CD4-positive, CD25-positive, alpha-beta regulatory T cell (primary cell): ENCODE measurements at regions not wholly inside any gene's neighbourhood (a gene's known extent, or its start where the extent isn't known, plus 50 kb on each side); places are given as distances from the start of the nearest gene placed in this dataset.
"Not testable (repeated sequence)": the region's sequence is repeated elsewhere in the genome, so short reads cannot be mapped to it uniquely, and the experiment has no call there.

ENCODE experiments used
- ATAC-seq, 2 donors: fragments of 150-1000 bp; cut with Tn5 transposase; one replicate each; pipeline ENCODE4 v1.10.0; 2021; ENCODE audit warnings: low read depth in 2 of 2, moderate number of reproducible peaks in 2 of 2, moderate library complexity in 1 of 2
- DNase-seq, 3 donors: peaks; one replicate each; pipeline versions ENCODE4 v3.0.0 to v3.0.0-alpha.2; 2012 to 2022; ENCODE audit warnings: mixed read lengths in 1 of 3
- H3K27ac ChIP-seq: one replicate; pipeline ENCODE4 v1.7.0; 2013; ENCODE audit warnings: mild to moderate bottlenecking, low read length; ENCODE audit not compliant: insufficient read depth, poor library complexity, severe bottlenecking
- H3K27me3 ChIP-seq: one replicate; pipeline ENCODE4 v1.7.0; 2013; ENCODE audit warnings: low read length; ENCODE audit not compliant: control insufficient read depth, insufficient read depth
- H3K36me3 ChIP-seq: one replicate; pipeline ENCODE4 v1.7.0; 2013; ENCODE audit warnings: mild to moderate bottlenecking, low read length, moderate library complexity; ENCODE audit not compliant: control insufficient read depth, insufficient read depth
- H3K4me1 ChIP-seq: 2 replicates; pipeline ENCODE4 v1.7.0; 2013; ENCODE audit warnings: mild to moderate bottlenecking, low read length; ENCODE audit not compliant: insufficient read depth, control insufficient read depth, poor library complexity, severe bottlenecking
- H3K4me3 ChIP-seq: one replicate; pipeline ENCODE4 v1.7.0; 2013; ENCODE audit warnings: low read depth, mild to moderate bottlenecking, low read length, moderate library complexity
- H3K9me3 ChIP-seq, 2 experiments: 1 replicate in 1 of 2; 2 replicates in 1 of 2; pipeline ENCODE4 v1.7.0; 2013; ENCODE audit warnings: low read length in 2 of 2, mild to moderate bottlenecking in 1 of 2, moderate library complexity in 1 of 2; ENCODE audit not compliant: control insufficient read depth in 2 of 2
- H3K27ac Mint-ChIP-seq, 3 donors: one replicate each; pipeline ENCODE4 v1.8.0; 2020 to 2022; ENCODE audit warnings: mild to moderate bottlenecking in 3 of 3, mixed read lengths in 3 of 3, moderate library complexity in 2 of 3
- H3K27me3 Mint-ChIP-seq: one replicate; pipeline ENCODE4 v1.8.0; 2022; ENCODE audit warnings: mild to moderate bottlenecking, mixed read lengths
- H3K36me3 Mint-ChIP-seq: one replicate; pipeline ENCODE4 v1.8.0; 2020; ENCODE audit warnings: mixed read lengths
- H3K4me1 Mint-ChIP-seq, 4 donors: one replicate each; pipeline ENCODE4 v1.8.0; 2020 to 2022; ENCODE audit warnings: mixed read lengths in 4 of 4, mild to moderate bottlenecking in 1 of 4
- H3K4me3 Mint-ChIP-seq, 4 donors: one replicate each; pipeline ENCODE4 v1.8.0; 2020 to 2022; ENCODE audit warnings: mild to moderate bottlenecking in 4 of 4, mixed read lengths in 4 of 4, moderate library complexity in 3 of 4
- H3K9me3 Mint-ChIP-seq, 7 donors: one replicate each; pipeline ENCODE4 v1.8.0; 2020 to 2022; ENCODE audit warnings: mixed read lengths in 7 of 7, mild to moderate bottlenecking in 3 of 7, moderate library complexity in 2 of 7

DNA sequence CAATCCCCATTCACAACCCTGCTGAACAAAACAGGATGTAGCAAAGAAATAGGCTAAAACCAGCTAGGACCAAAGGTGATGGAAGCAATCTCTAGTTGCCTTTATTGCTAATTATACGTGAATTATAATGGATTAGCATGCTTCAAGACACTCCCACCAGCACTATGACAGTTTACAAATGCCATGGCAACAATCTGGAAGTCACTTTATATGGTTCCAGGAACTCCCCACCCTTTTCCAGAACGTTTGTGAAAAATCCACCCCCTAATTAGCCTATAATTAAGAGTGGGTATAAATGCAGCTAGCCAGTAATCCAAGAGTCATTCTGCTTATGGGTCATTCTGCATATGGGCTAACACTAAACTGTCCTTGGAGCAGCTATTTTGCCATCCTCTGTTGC, 328.7 kb downstream of the FLRT2 start:
- no peaks in the 10 kb centered on the region for H3K36me3 ChIP-seq
- H3K27ac Mint-ChIP-seq, result no peak overlapping the region

GRCh38 chr14:85856430-85856829, 326.5 kb downstream of the FLRT2 start:
- Histone ChIP-seq H3K36me3 (no peaks in the 10 kb centered on the region), H3K9me3 (no peaks in the 10 kb centered on the region), H3K4me1 (no peaks in the 10 kb centered on the region), H3K4me3 (no peak overlapping the region), H3K27ac (no peak overlapping the region), H3K27me3 (no peaks in the 10 kb centered on the region)
- H3K27me3 Mint-ChIP-seq, result no peaks in the 10 kb centered on the region
- no peaks in the 10 kb centered on the region for H3K4me1 Mint-ChIP-seq
- no peak for ATAC-seq
- H3K36me3 Mint-ChIP-seq, result no peaks in the 10 kb centered on the region
- H3K9me3 Mint-ChIP-seq, result no peaks in the 10 kb centered on the region
- H3K27ac Mint-ChIP-seq, result no peak overlapping the region
- no peak for DNase-seq
- H3K4me3 Mint-ChIP-seq, result no peak overlapping the region

More for the DNA sequence above, 328.7 kb downstream of the FLRT2 start:
- Mint-ChIP-seq H3K4me3 (no peak overlapping the region), H3K4me1 (no peaks in the 10 kb centered on the region), H3K9me3 (peaks cover 0 to 4% (median 0%) of the 10 kb centered on the region in 7 donors), H3K36me3 (no peaks in the 10 kb centered on the region), H3K27me3 (no peaks in the 10 kb centered on the region)
- no peak for DNase-seq
- no peaks in the 10 kb centered on the region for H3K9me3 ChIP-seq
- no peaks in the 10 kb centered on the region for H3K27me3 ChIP-seq
- no peak overlapping the region for H3K27ac ChIP-seq
- no peak for ATAC-seq
- H3K4me1 ChIP-seq, result no peaks in the 10 kb centered on the region
- H3K4me3 ChIP-seq, result no peak overlapping the region

DNA sequence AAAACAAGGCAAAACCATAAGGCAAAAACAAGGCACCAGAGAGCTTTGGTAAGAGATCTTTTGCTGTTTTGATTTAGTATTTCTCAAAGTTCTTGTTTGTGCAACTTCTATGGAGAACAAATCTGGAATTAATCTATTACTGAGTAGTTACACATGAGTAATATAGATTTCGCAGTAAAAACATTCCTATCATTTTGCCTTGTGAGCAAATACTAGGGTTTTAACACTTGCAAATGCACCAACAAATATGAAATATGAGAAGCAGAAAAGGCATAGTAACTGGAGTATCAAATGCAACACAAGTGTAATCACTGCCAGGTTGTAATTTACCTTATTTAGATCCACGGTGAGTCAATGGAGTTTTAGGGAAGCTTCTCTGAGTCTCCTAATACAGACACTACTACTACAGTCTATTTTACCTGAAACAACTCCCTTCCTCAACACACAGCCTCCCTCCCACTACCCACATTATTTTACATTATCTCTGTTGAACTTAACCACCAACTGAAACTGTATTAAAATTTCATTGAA, 324.1 kb downstream of the FLRT2 start:
- Mint-ChIP-seq H3K4me1 (no peaks in the 10 kb centered on the region), H3K27me3 (no peaks in the 10 kb centered on the region), H3K27ac (no peak overlapping the region), H3K9me3 (no peaks in the 10 kb centered on the region), H3K36me3 (no peaks in the 10 kb centered on the region), H3K4me3 (no peak overlapping the region)
- ATAC-seq (no peak), DNase-seq (no peak)
- Histone ChIP-seq H3K4me3 (no peak overlapping the region), H3K4me1 (no peaks in the 10 kb centered on the region), H3K27me3 (no peaks in the 10 kb centered on the region), H3K27ac (no peak overlapping the region), H3K9me3 (no peaks in the 10 kb centered on the region), H3K36me3 (no peaks in the 10 kb centered on the region)

DNA sequence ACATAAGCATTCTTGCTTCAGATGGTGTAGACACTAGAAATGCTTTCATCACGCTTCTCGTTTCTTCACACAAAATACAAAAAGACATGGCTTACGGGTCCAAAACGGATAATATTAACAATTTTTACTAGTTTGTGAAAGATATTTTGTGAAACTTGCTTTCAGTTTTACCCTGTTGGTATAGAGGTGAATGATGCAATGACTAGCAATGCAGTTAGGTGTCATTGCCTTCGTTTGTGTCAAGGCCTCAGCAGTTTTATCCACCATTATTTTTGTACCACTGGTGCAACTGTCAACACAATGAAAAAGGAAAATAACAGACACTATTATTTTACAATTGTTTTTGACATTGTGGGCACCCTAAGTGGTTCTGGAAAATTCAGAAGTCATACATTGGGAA, 323.0 kb downstream of the FLRT2 start:
- no peak overlapping the region for H3K4me3 Mint-ChIP-seq
- Histone ChIP-seq H3K27ac (no peak overlapping the region), H3K9me3 (no peaks in the 10 kb centered on the region), H3K27me3 (no peaks in the 10 kb centered on the region), H3K4me3 (no peak overlapping the region), H3K36me3 (no peaks in the 10 kb centered on the region), H3K4me1 (no peaks in the 10 kb centered on the region)
- no peak for DNase-seq
- ATAC-seq, result no peak
- H3K36me3 Mint-ChIP-seq, result no peaks in the 10 kb centered on the region
- no peaks in the 10 kb centered on the region for H3K27me3 Mint-ChIP-seq
- H3K4me1 Mint-ChIP-seq, result no peaks in the 10 kb centered on the region
- no peak overlapping the region for H3K27ac Mint-ChIP-seq
- no peaks in the 10 kb centered on the region for H3K9me3 Mint-ChIP-seq

GRCh38 chr14:85852123-85852522, 322.2 kb downstream of the FLRT2 start:
- not testable (repeated sequence) for H3K27ac ChIP-seq, H3K36me3 ChIP-seq, H3K4me1 Mint-ChIP-seq, H3K27ac Mint-ChIP-seq, H3K27me3 ChIP-seq, H3K4me3 Mint-ChIP-seq, H3K36me3 Mint-ChIP-seq, H3K4me1 ChIP-seq, DNase-seq, H3K4me3 ChIP-seq, H3K9me3 Mint-ChIP-seq, H3K9me3 ChIP-seq, H3K27me3 Mint-ChIP-seq, ATAC-seq

DNA sequence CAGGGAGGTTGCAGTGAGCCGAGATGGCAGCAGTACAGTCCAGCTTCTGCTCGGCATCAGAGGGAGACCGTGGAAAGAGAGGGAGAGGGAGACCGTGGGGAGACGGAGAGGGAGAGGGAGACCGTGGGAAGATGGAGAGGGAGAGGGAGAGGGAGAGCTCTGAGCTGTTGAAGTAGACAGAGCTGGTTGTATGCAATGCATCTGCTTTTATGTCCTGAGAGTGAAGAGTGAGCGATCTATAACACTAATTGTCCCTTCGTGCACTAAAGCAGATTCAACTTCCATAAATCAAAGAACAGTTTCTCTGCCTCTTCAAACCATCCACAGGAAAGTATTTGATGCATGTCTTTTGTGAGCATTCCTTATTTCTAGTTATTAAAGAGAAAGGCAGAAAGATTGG, 300.6 kb downstream of the FLRT2 start:
- not testable (repeated sequence) for H3K27me3 ChIP-seq, H3K27ac Mint-ChIP-seq, H3K36me3 ChIP-seq, DNase-seq, H3K27me3 Mint-ChIP-seq, H3K4me3 ChIP-seq, H3K27ac ChIP-seq, H3K36me3 Mint-ChIP-seq, ATAC-seq, H3K9me3 ChIP-seq, H3K4me1 ChIP-seq, H3K9me3 Mint-ChIP-seq, H3K4me1 Mint-ChIP-seq, H3K4me3 Mint-ChIP-seq

DNA sequence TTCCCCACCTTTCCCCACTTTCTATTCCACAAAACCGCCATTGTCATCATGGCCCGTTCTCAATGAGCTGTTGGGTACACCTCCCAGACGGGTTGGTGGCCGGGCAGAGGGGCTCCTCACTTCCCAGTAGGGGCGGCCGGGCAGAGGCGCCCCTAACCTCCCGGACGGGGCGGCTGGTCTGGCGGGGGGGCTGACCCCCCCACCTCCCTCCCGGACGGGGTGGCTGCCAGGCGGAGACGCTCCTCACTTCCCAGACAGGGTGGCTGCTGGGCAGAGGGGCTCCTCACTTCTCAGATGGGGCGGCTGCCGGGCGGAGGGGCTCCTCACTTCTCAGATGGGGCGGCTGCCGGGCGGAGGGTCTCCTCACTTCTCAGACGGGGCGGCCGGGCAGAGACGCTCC, 299.7 kb downstream of the FLRT2 start:
- H3K9me3 ChIP-seq, H3K27ac Mint-ChIP-seq, ATAC-seq, H3K4me1 Mint-ChIP-seq, H3K4me3 Mint-ChIP-seq, H3K27me3 ChIP-seq, H3K27ac ChIP-seq, H3K36me3 ChIP-seq, H3K4me1 ChIP-seq, H3K27me3 Mint-ChIP-seq, DNase-seq, H3K9me3 Mint-ChIP-seq, H3K4me3 ChIP-seq, H3K36me3 Mint-ChIP-seq: not testable (repeated sequence)

GRCh38 chr14:85824526-85824925, 294.6 kb downstream of the FLRT2 start:
- ATAC-seq, result no peak
- Mint-ChIP-seq H3K4me3 (no peak overlapping the region), H3K4me1 (no peaks in the 10 kb centered on the region), H3K27me3 (no peaks in the 10 kb centered on the region), H3K9me3 (peaks cover 0 to 10% (median 2%) of the 10 kb centered on the region in 7 donors), H3K27ac (no peak overlapping the region), H3K36me3 (no peaks in the 10 kb centered on the region)
- H3K4me3 ChIP-seq, result no peak overlapping the region
- no peaks in the 10 kb centered on the region for H3K4me1 ChIP-seq
- DNase-seq, result no peak
- H3K27ac ChIP-seq, result no peak overlapping the region
- no peaks in the 10 kb centered on the region for H3K9me3 ChIP-seq
- no peaks in the 10 kb centered on the region for H3K27me3 ChIP-seq
- no peaks in the 10 kb centered on the region for H3K36me3 ChIP-seq
